ENCODE measurements at regions not wholly inside any gene's neighbourhood (a gene's known extent, or its start where the extent isn't known, plus 50 kb on each side); places are given as distances from the start of the nearest gene placed in this dataset.
"Not testable (repeated sequence)": the region's sequence is repeated elsewhere in the genome, so short reads cannot be mapped to it uniquely, and the experiment has no call there.

- no peak for DNase-seq
Measured at GRCh38 chr3:20451170-20451569, 265.2 kb upstream of the SGO1 start.

GRCh38 chr3:20450611-20451010 lies 264.6 kb upstream of the SGO1 start:
- DNase-seq: no peak

- DNase-seq: no peak
Measured at GRCh38 chr3:20442846-20443245, 256.8 kb upstream of the SGO1 start.

- DNase-seq: not testable (repeated sequence)
Measured at GRCh38 chr3:20427268-20427667, 241.3 kb upstream of the SGO1 start.

GRCh38 chr3:20425138-20425537 lies 239.1 kb upstream of the SGO1 start:
- DNase-seq: no peak

- DNase-seq: no peak
Measured at GRCh38 chr3:20424086-20424485, 238.1 kb upstream of the SGO1 start.

- no peak for DNase-seq
Measured at GRCh38 chr3:20422391-20422790, 236.4 kb upstream of the SGO1 start.

GRCh38 chr3:20417388-20418108 lies 231.5 kb upstream of the SGO1 start:
- no peak for DNase-seq

- no peak for DNase-seq
Measured at GRCh38 chr3:20406611-20407011, 220.6 kb upstream of the SGO1 start.

GRCh38 chr3:20405744-20406143 lies 219.7 kb upstream of the SGO1 start:
- no peak for DNase-seq

GRCh38 chr3:20405231-20405630 lies 219.2 kb upstream of the SGO1 start:
- DNase-seq: no peak

- DNase-seq: no peak
Measured at GRCh38 chr3:20404741-20405100, 218.7 kb upstream of the SGO1 start.

- no peak for DNase-seq
Measured at GRCh38 chr3:20403986-20404740, 218.2 kb upstream of the SGO1 start.

- no peak for DNase-seq
Measured at GRCh38 chr3:20401253-20401652, 215.2 kb upstream of the SGO1 start.

- DNase-seq: no peak
Measured at GRCh38 chr3:20400686-20401085, 214.7 kb upstream of the SGO1 start.

GRCh38 chr3:20400281-20400680 lies 214.3 kb upstream of the SGO1 start:
- DNase-seq: no peak

GRCh38 chr3:20396335-20396734 lies 210.3 kb upstream of the SGO1 start:
- no peak for DNase-seq

GRCh38 chr3:20395692-20396091 lies 209.7 kb upstream of the SGO1 start:
- no peak for DNase-seq

GRCh38 chr3:20394243-20394642 lies 208.2 kb upstream of the SGO1 start:
- DNase-seq: no peak

GRCh38 chr3:20391644-20392043 lies 205.6 kb upstream of the SGO1 start:
- DNase-seq: no peak

GRCh38 chr3:20388971-20389370 lies 203.0 kb upstream of the SGO1 start:
- DNase-seq: no peak

- no peak for DNase-seq
Measured at GRCh38 chr3:20380295-20380694, 194.3 kb upstream of the SGO1 start.

GRCh38 chr3:20378315-20378714 lies 192.3 kb upstream of the SGO1 start:
- DNase-seq: no peak

- DNase-seq: no peak
Measured at GRCh38 chr3:20376665-20377217, 190.7 kb upstream of the SGO1 start.

Measured in NCI-H1417 treated with DMSO at 0.1 percent for 48 hours (cell line).